ENCODE measurements at regions not wholly inside any gene's neighbourhood (a gene's known extent, or its start where the extent isn't known, plus 50 kb on each side); places are given as distances from the start of the nearest gene placed in this dataset.

DNA sequence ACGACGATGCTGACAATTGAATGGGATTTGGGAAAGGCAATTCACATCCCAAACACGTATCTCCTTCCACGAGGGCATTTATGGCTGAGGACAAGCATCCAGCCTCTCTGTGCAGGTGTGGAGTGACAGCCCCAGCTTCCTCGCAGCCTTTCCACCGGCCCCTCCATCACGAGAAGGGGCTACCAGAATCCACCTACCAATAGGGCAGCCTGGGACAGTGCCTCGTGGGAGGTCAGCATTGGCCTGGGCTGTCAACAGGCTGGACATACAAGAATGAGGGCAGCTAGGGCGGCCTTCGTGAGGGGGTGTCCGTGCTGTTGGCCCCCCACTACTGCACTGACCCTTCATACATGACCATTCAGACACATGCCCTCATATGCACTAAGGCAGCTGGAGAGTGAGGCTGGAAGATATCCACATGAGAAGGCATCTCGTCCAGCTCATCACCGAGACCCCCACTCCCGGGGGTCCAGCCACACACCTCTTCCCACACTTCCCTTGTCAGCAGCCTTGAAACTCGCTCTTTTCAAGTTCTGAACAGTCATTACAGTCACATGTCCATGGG is 81.0 kb upstream of the ADRA2C start:
- no peak for DNase-seq (ENCODE audit: low read depth in 4 of 4, low spot score in 3 of 4)

DNA sequence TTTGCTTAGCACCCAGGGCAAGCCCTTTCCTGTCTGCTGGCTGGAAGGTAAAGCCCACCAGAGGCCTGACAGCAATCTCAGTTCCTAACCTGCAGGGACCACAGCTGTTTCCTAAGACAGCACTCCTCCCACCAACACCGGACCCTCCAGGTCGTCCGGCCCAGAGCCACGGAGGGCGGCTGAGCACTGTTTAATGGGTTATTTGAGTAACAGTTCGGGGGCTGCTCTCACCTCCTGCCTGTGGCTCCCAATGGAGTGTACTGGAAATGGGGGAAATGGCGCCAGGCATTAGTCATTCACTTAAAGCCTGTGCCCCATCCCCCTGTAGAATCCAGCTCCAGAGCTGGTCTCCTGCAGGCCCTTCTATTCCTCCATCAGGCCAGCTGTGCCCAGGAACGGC is 81.6 kb upstream of the ADRA2C start:
- DNase-seq (ENCODE audit: low read depth in 4 of 4, low spot score in 3 of 4), result no peak

DNA sequence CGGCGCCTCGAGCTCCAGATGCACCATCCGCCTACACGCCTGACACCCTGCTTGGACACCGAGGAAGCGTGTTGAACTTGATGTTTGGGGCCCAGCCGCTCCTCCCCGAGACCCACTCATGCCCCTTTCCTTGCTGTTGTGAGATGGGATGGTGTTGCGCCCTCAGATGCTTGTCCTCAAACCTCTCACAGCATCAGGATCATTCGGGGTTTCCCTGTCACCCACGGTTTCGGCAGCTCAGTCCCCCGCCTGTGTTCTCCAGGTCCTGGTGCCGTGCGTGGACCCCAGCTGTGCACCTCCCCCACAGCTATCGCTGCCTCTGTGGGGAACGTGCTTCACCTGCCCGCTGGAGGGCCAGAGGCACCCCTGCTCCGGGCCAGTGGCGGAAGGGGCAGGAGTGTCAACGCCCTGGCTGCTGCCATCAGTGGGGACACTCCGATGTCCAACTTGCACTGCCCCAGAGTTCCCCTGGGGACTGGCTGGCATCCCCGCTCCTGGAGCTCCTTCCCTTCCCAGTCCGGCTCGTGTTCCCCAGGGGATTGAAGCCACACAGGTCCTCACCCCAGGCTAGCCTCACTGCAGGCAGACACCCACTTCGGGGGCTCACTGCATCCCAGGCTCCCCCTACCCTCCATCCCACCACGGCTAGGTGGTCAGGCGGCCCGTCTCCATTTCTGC is 82.3 kb upstream of the ADRA2C start:
- no peak for DNase-seq (ENCODE audit: low read depth in 4 of 4, low spot score in 3 of 4)

DNA sequence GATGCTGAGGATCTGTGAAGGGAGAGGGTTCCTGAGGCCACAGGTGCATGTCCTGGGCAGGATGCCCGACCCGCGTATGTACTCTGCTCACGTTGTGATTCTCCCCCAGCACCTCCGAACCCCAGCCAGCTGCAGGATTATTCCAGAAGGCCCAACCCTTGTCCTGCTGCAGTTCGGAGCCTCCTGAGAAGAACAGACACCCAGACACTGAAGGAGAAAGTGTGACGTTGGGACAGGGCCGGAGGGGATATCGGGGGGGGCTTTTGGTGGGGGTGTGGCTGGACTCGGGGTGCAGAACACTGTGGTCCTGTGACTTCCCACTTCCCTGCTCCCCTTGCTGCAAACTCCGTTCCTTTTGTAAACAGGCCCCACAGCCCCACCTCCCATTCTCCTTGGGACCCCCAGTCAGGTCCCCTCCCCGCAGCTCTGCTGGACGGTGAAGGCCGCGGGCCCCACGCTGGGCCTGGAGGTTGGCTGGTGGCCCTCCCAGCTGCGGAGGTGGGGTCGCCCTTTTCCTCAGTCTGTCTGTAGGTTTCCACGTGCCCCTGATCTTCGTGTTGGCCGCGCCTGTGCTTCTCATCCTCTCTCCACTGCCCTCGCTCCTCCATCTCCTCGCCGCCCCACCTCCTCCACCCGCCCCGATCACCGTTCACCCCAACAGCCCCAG is 83.0 kb upstream of the ADRA2C start:
- DNase-seq (ENCODE audit: low read depth in 4 of 4, low spot score in 3 of 4), result no peak

DNA sequence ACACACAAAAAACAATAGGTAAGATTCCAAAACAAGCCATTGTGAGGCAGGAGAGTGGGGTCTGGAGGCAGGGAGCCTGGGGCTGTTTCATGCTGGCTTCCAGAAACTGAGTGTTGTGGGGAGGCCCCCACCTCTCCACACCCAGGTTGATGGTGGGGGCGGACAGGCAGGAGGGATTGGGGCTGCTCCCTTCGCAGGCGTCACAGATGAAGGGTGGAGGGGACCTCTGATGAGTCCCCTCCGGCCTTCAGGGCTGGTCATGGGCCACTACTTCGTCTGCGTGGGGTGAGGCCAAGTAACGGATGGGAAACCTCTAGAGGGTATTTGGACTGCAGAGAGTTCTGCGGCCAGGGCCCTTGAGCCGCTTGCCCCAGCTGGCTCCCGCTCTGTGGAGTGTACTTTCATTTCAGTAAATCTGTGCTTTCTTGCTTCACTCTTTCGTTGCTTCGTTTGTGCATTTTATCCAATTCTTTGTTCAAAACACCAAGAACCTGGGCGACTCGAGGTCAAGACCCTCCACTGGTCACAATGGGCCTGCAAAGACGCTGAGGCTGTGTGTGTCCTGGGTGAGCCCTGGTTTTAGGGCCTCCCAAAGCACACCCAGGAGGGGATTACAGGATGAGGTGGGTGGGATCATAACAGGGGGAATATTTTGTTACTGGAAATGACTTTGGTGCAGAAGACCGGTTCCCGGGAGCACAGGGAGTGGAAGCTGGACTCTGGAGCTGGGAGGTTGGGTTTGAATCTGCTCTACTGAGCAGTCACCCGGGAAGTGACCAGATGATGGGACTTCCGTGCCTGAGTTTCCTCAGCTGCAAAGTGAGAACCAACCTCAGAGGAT is 83.7 kb upstream of the ADRA2C start:
- DNase-seq (ENCODE audit: low read depth in 4 of 4, low spot score in 3 of 4), result no peak

DNA sequence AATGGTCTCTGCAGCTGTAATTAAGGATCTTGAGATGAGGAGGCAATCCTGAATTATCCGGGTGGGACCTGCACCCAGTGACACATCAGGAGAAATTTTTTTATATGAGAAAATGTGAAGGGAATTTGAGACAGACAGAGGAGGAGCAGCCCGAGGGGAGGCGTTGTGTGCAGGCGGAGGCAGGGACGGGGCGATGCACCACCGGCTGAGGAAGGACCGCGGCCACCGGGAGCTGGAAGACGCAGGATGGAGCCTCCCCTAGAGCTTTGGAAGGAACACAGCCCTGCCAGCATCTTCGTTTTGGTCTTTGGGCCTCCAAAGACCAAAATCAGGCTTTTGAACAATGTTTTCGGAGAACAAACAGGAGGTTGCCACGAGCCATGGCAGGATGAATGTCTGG is 85.0 kb upstream of the ADRA2C start:
- no peak for DNase-seq (ENCODE audit: low read depth in 4 of 4, low spot score in 3 of 4)

DNA sequence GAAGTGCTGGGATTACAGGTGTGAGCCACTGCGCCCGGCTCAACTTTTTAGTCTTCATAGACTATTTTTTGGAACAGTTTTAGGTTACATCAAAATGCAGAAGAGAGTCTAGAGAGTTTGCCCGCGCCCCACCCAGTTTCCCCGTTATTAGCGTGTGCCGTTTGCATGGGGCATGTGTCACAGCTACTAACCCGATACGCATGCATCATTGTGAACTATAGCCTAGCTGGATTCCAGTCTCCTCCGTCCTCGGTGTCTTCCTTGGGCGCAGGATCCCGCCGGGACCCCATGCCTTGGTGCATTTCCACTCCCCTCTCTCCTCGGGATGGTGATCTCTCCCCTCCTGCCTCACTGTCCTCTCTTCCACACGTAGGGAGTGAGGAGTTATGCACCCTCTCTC is 85.5 kb upstream of the ADRA2C start:
- DNase-seq (ENCODE audit: low read depth in 4 of 4, low spot score in 3 of 4), result no peak

DNA sequence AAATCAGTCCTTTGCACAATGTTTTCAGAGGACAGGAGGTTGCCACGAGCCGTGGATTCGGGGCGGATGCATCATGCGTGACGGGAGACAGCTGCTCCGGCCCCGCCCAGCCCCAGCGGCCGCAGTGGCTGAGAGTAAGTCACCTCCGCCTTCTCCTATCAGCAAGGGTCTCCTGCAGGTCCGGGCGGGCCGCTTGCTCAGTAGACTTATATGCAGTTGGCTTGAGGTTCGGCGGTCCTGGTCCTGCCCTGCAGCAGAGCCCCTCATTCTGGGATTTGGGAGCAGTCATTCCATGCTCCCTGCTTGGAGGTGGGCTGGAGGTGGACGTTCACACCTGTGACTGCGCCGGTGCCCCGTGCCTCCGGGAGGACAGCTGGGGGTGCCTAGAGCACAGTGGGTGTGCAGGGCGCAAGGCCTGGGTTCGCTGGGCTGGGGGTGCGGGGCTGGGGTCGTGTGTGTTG is 86.3 kb upstream of the ADRA2C start:
- DNase-seq (ENCODE audit: low read depth in 4 of 4, low spot score in 3 of 4), result no peak

DNA sequence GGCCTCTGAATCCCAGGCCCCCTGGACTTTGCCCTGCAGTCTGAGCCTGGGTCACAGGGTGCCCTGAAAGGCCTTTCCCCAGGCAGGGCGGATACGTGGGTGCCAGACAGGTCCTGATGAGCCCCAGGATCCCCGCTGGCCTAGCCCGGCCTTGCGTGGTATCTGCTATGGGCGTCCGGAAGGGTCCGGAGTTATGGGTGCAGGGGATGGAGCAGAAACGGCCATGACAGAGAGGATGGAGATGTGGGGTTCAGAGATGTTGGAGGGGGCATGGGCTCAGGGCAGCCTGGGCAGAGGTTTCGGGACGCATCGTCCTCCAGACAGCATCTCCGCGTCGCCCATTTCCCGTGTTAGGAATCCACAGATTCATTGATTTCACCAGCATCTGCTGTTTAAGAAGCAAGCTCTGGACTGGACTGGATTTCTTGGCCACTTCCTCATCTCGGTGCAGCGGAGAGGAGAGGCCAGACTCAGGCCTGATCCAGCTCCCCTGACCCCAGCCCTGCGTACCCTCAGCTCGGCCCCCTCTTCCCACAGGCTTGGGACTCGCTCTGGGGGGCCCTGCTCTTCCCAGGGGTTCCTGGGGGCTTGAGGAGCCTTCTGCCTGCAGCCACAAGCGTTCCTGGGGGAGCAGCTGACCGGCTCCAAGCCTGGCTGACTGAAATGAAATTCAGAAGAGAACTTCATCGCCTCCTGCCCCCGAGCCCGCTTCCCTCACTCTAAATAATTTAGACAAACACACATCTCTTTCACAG is 86.9 kb upstream of the ADRA2C start:
- no peak for DNase-seq (ENCODE audit: low read depth in 4 of 4, low spot score in 3 of 4)

DNA sequence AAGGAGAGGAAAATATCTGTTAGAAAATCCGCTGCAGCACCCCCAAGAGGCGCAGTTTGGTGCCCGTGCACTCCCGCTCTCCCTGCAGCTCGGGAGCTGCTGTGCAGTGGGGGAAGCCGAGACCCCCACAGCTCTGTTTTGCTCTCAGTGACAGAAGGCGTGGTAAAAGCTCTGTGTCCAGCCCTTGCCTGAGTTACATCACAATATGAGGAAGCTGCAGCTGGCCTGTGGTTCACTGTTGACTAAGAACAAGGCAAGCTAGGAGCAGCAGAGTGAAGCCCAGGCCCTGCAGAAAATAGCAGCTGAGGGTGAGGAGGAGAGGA is 88.5 kb upstream of the ADRA2C start:
- no peak for DNase-seq (ENCODE audit: low read depth in 4 of 4, low spot score in 3 of 4)

DNA sequence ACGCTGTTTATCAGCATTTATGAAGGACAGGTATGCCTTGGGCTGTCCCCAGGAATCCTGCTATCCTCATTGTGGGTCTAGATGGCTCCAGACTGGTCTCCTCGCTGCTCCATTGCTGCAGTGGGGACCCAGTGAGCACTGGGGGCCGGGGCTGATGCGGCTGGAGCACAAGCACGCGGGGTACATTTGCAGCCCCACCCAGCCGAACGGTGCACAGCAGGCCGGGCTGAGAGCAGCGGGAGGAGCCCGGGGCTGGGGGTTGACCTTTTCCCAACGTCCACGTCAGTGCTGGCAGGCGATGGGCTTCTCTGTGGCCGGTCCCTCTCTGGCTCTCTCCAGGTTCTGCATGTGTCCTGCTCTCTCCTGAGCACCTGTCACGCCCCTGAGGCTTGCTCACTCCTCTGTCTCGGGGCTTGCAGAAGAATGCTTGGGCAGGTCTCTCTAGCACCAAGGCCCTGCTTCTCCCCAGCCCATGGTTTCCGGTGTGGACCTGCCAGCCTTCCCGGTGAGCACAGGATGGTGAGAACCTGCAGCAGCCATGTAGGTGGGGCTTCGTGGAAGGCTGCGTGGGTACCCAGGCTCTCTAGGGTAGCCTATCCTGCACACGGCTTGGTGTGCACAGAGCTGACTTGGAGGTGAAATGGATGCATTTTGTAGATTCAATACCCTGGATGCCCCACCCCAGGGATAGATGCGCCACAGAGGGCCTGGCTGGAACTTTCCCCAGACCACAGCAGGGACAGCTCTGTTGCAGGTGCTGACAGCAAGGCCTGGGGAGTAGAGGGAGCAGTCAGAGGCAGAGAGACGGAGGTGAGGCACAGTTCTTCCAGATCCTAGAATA is 89.1 kb upstream of the ADRA2C start:
- no peak for DNase-seq (ENCODE audit: low read depth in 4 of 4, low spot score in 3 of 4)

DNA sequence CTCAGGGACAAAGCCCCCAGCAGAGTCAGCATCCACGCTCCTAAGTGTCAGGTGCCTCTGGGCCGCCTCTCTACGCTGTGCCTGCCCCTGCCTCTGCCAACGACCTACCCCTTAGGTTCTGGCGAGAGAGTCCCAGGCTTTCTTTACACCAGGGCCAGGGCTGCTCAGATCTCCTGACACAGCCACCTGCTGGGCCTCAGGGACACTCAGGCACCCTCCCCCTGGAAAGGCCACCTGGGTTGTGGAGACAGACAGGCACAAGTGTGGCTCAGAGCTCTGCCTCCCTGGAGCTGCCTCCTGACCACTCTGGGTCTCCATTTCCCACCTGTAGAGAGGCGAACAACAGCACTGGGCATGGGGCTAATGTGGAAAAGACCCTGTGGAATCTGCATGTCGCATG is 90.0 kb upstream of the ADRA2C start:
- no peak for DNase-seq (ENCODE audit: low read depth in 4 of 4, low spot score in 3 of 4)

DNA sequence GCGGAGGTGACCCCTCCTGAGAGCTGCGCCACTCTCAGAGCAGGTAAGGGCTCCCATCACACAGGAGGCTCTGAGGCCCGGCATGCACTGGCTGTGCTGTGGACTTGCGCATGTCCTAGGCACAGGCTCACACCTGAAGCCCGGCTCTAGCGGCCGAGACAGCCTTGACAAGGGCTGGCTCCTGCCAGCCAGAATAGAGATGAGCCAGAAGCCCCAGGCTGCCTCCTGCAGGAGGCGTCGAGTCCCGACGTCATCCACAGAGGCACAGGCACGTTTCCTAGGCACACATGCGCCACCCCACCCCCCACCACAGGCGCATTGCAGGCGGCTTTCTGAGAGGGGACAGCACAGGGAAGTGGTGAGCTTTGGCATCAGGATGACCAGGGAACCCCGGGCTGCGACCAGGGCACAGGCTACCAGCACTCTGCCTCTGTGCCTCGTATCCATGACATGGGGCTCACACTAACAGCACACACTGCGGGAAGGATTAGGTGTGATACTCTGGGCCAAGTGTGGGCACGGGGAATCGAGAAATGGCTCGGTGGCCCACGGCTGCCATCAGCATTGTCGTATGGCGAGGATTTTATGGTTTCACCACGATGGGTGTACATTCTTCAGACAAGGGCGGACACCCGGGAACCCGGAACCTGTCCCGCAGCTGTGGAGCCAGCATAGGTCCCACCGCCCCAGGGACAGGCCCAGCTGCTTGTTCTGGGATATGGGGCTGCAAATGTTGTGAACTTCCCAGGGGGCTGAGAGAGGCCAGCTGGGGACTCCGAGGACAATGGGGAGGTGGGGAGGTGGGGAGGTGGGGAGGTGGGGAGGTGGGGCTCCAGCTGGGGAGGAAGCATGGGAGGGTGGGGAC is 90.7 kb upstream of the ADRA2C start:
- no peak for DNase-seq (ENCODE audit: low read depth in 4 of 4, low spot score in 3 of 4)

DNA sequence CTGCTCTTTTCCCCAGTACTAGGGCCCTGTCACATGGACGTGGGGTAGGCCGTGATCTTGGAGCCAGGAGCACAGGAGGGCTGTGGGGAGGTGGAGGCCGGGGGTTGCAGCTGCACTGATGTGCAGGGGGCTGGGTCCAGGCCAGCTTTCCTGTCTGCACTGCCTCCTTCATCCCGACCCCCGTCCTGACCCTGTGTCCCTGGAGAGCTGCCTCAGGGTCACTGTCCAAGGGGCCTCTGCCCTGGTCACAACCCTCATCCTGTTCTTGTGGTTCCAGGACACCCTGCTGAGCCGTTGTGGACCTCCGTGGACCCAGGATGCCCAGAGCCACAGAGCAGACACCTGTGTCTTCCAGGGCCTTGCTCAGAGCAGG is 91.7 kb upstream of the ADRA2C start:
- no peak for DNase-seq (ENCODE audit: low read depth in 4 of 4, low spot score in 3 of 4)

DNA sequence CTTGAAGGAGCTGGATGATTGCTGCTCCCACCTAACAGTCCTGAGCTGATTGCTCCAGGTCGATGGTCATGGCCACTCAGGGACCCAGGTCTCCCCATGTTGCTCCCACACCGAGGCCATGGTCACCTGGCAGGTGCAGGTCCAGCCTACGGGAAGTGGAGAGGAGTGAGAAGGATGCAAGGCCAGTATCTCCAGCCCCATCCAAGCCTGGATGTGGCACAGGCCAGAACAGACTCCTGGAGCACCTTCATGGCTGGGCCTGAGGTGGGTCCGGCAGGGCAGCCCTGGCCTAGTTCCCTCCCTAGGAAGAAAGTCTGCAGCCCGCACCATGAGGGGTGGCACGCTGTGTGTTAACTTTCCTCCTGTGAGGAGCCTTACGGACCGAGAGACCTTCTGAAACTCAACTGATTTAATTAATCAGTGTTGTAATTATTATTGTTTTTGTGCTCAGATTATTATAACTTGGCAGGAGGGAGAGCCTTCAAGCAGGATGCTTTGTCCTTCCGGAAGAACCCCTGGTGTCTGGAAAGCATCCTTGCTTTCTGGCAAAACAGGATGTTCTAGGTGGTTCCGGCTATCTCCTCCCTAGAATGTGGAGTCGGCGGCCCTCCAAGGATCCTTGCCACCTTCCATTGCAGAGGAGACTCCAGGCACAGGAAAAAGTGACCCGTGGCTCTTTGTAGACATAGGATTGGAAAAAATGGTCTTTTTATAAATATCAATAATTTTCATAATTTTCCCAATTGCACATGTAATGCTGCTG is 92.3 kb upstream of the ADRA2C start:
- DNase-seq (ENCODE audit: low read depth in 4 of 4, low spot score in 3 of 4), result no peak

DNA sequence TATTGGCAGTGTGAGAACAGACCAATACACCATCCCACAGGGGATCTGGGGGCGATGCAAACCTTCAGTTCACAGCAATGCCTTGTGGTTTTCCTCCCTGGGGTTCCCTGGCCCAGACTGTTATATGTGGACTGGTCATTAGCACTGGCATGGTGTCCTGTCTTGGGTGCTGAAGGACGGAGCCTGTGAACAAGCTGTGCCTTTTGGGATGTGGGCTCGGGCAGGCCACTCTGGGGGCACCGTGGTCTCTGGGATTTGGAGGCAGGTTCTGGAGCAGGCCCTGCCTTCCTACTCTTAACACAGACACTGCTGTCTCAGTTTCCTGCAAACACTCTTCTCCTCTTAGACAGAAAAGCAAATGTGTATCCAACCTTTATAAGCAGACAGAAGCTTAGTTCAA is 93.0 kb upstream of the ADRA2C start:
- no peak for DNase-seq (ENCODE audit: low read depth in 4 of 4, low spot score in 3 of 4)

DNA sequence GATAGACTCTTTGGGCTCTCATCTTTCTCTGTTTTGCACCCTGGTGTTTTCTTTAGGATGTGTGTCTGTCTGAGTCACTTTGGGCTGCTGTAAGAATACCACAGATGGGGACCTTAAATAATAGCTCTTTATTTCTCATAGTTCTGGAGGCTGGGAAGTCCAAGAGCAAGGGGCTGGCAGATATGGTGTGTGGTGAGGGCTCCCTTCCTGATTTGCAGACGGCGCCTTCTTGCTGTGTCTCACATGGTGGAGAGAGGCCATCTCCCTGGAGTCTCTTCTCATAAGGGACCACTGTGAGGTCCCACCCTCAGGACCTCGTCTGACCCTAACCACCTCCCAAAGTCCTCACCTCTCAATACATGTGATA is 93.7 kb upstream of the ADRA2C start:
- no peak for DNase-seq (ENCODE audit: low read depth in 4 of 4, low spot score in 3 of 4)
